ENCODE measurements at regions not wholly inside any gene's neighbourhood (a gene's known extent, or its start where the extent isn't known, plus 50 kb on each side); places are given as distances from the start of the nearest gene placed in this dataset.

DNA sequence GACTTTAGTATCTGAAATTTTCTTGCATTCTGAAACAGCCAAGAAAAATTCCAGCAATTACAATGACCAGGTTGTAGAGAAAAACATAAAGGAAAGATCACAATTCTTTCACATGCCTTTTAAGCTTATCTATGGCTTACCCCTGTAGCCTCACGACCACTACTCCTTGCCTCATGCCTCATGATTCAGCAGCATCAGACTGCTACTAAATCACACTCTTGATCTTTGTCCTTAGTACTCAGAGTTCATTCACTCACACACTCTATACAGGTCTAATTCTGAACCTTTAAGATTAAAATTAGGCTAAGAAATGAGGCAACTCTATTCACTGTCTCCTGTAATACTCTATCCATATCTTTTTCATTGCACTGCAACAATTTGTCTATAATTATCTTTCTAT lies 415.1 kb downstream of the MLLT3 start:
- no peaks in the 10 kb centered on the region for H3K36me3 Mint-ChIP-seq (ENCODE audit: insufficient read depth)
- TF ChIP-seq, protein P1, sequence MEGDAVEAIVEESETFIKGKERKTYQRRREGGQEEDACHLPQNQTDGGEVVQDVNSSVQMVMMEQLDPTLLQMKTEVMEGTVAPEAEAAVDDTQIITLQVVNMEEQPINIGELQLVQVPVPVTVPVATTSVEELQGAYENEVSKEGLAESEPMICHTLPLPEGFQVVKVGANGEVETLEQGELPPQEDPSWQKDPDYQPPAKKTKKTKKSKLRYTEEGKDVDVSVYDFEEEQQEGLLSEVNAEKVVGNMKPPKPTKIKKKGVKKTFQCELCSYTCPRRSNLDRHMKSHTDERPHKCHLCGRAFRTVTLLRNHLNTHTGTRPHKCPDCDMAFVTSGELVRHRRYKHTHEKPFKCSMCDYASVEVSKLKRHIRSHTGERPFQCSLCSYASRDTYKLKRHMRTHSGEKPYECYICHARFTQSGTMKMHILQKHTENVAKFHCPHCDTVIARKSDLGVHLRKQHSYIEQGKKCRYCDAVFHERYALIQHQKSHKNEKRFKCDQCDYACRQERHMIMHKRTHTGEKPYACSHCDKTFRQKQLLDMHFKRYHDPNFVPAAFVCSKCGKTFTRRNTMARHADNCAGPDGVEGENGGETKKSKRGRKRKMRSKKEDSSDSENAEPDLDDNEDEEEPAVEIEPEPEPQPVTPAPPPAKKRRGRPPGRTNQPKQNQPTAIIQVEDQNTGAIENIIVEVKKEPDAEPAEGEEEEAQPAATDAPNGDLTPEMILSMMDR (IDR thresholded peaks at IDR 0.05; ENCODE audit: unreplicated experiment), result no peak
- H3K4me3 Mint-ChIP-seq (ENCODE audit: low read depth), result no peak overlapping the region
- H3K9me3 Mint-ChIP-seq (ENCODE audit: low read depth), result no peaks in the 10 kb centered on the region
- no peaks in the 10 kb centered on the region for H3K4me1 Mint-ChIP-seq (ENCODE audit: low read depth)
- no peaks in the 10 kb centered on the region for H3K27me3 Mint-ChIP-seq
- no peak for DNase-seq (ENCODE audit: low spot score, unreplicated experiment)
- H3K27ac Mint-ChIP-seq, result no peak overlapping the region

DNA sequence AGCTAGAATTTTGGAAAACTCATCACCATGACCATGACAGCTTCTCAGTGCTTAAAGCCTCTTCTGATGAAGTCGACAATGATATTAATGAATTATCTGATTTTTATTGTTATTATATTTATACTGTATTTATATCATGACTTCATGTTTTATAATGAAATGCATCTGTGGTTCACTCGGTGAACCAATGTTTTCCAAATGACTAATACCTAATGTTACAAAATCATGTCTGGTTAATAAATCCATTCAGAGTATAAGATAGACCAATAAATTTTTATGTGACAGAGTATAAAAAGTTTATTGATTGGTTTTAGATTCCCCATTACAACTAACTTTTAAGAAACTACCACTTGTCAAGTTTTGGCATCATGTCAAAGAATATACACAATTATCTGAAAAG lies 416.5 kb downstream of the MLLT3 start:
- Mint-ChIP-seq H3K36me3 (ENCODE audit: insufficient read depth) (no peaks in the 10 kb centered on the region), H3K27me3 (no peaks in the 10 kb centered on the region), H3K9me3 (ENCODE audit: low read depth) (no peaks in the 10 kb centered on the region), H3K4me1 (ENCODE audit: low read depth) (no peaks in the 10 kb centered on the region), H3K27ac (no peak overlapping the region), H3K4me3 (ENCODE audit: low read depth) (no peak overlapping the region)
- TF ChIP-seq, protein P1 (IDR thresholded peaks at IDR 0.05; ENCODE audit: unreplicated experiment), result no peak
- DNase-seq (ENCODE audit: low spot score, unreplicated experiment), result no peak

DNA sequence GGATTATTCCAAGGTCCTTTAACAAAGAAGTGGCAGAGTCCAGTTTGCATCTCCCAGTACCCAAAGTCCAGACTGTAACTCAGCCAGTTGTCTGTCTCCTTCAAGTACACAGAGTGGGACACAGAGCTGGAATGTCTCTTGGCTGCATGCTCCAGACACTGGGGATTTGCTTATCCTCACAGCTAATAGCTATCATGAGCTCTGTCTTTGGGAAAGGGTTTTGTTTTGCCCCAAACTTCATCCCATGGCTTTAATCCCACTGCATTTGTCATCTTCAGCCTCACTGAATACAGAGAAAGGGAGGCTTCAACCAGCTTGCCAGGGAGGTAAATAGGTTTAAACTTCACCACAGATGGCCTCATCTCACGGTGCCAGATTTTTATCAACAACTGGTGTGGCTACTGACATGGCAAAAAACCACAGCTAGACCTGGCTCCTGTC lies 412.2 kb upstream of the SLC24A2 start:
- Mint-ChIP-seq H3K9me3 (ENCODE audit: low read depth) (no peaks in the 10 kb centered on the region), H3K4me3 (ENCODE audit: low read depth) (no peak overlapping the region), H3K27ac (no peak overlapping the region), H3K4me1 (ENCODE audit: low read depth) (peaks cover 6% of the 10 kb centered on the region), H3K27me3 (no peaks in the 10 kb centered on the region), H3K36me3 (ENCODE audit: insufficient read depth) (no peaks in the 10 kb centered on the region)
- DNase-seq (ENCODE audit: low spot score, unreplicated experiment), result no peak
- TF ChIP-seq, protein P1 (IDR thresholded peaks at IDR 0.05; ENCODE audit: unreplicated experiment), result no peak

DNA sequence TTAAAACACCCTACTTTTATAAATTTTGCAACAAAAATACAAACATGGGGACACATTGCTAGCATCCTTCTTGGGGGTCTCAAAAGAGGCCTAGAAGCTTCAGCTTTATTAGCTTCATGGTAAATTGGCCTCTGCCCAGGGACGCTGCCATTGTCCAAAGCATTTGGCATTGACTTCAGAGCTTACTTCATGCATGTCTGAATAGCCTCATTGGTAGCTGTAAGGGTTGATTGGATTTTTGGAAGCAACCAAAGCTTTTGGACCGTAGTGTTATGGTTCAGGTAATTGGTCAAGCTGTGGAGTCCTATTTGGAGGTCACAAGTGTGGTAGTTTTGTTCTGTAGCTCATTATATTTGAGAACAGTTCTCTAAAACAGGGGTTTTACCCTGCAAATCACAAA lies 411.7 kb upstream of the SLC24A2 start:
- no peaks in the 10 kb centered on the region for H3K36me3 Mint-ChIP-seq (ENCODE audit: insufficient read depth)
- no peaks in the 10 kb centered on the region for H3K27me3 Mint-ChIP-seq
- H3K4me1 Mint-ChIP-seq (ENCODE audit: low read depth), result peaks cover 6% of the 10 kb centered on the region
- TF ChIP-seq, protein P1 (IDR thresholded peaks at IDR 0.05; ENCODE audit: unreplicated experiment), result no peak
- no peak overlapping the region for H3K4me3 Mint-ChIP-seq (ENCODE audit: low read depth)
- H3K9me3 Mint-ChIP-seq (ENCODE audit: low read depth), result peaks cover under 1% of the 10 kb centered on the region
- no peak overlapping the region for H3K27ac Mint-ChIP-seq
- no peak for DNase-seq (ENCODE audit: low spot score, unreplicated experiment)

DNA sequence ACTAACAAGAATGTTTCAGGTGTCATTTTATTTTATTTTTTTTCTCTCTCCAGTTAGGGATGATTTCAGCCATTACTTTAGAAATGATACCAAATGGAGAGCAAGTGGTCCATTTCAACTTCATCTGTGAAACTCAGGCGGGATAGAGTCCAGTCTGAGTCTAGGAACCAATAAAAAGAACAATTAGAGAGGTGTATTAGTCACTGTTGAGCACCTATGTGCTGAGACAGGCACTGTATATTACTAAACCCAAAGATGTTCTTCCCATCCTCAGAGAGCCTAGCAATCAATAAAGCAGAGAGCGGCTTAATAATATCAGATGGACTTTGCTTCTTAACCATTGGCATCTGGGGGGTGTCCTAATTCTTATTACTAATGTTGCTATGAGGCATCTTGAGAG lies 410.3 kb upstream of the SLC24A2 start:
- Mint-ChIP-seq H3K4me1 (ENCODE audit: low read depth) (peaks cover 6% of the 10 kb centered on the region), H3K9me3 (ENCODE audit: low read depth) (peaks cover 8% of the 10 kb centered on the region), H3K4me3 (ENCODE audit: low read depth) (no peak overlapping the region), H3K36me3 (ENCODE audit: insufficient read depth) (no peaks in the 10 kb centered on the region), H3K27ac (no peak overlapping the region), H3K27me3 (no peaks in the 10 kb centered on the region)
- no peak for DNase-seq (ENCODE audit: low spot score, unreplicated experiment)
- TF ChIP-seq, protein P1 (IDR thresholded peaks at IDR 0.05; ENCODE audit: unreplicated experiment), result no peak
